ENCODE measurements at regions not wholly inside any gene's neighbourhood (a gene's known extent, or its start where the extent isn't known, plus 50 kb on each side); places are given as distances from the start of the nearest gene placed in this dataset.

- no peak for TF ChIP-seq CTCF (IDR thresholded peaks at IDR 0.05; ENCODE audit: poor library complexity, severe bottlenecking)
- no peak for TF ChIP-seq EZH2 (IDR thresholded peaks at IDR 0.05; ENCODE audit: borderline replicate concordance, insufficient read depth, low read length, poor library complexity, severe bottlenecking)
Measured at GRCh38 chr5:34547300-34548085, 108.6 kb upstream of the RAI14 start.

Measured in neural cell (in vitro differentiated cells).